ENCODE measurements at regions not wholly inside any gene's neighbourhood (a gene's known extent, or its start where the extent isn't known, plus 50 kb on each side); places are given as distances from the start of the nearest gene placed in this dataset.

DNA sequence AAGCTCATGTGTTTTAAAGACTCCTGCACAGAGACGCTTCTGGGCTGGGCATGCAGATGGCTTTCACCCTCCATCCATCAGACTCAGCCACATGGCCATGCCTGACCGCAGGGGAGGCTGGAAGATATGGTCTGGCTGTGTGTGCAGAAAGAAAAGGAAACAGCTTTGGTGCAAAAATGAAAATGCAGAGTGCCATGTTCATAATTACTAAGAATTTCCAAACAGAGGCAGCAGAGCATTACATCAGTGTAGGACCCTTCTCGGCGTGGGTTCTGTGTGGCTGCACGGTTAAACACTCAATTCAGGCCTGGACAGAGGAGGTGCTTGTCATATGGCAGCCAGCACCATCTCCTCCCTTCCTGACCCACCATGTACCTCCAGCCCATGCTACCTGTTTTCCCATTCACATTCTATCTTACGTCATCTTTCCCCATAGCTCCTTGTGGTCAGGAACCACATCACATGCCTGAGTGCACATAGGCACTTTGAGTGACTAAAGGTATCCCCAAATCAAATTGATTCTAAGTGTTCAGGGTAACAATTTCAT lies 200.3 kb upstream of the ID2 start:
- Histone ChIP-seq H3K79me1 (ENCODE audit: insufficient read depth, low read depth, low read length, poor library complexity, severe bottlenecking) (no peaks in the 10 kb centered on the region), H4K91ac (ENCODE audit: insufficient read length, low read depth, low read length) (no peak overlapping the region), H3K18ac (ENCODE audit: insufficient read length, low read depth, low read length) (no peak overlapping the region), H4K5ac (ENCODE audit: insufficient read length, low read depth, low read length) (no peak overlapping the region), H2BK15ac (ENCODE audit: low read depth, low read length) (no peak overlapping the region), H3K9ac (ENCODE audit: extremely low read depth, insufficient read length, low read length) (no peak overlapping the region), H3K23me2 (ENCODE audit: insufficient read length, low read depth, low read length, poor library complexity, severe bottlenecking) (no peaks in the 10 kb centered on the region), H2AK5ac (ENCODE audit: insufficient read length, low read length) (no peak overlapping the region), H3K4me1 (ENCODE audit: insufficient read depth, low read length) (no peaks in the 10 kb centered on the region), H2BK120ac (ENCODE audit: low read depth, low read length, poor library complexity, severe bottlenecking) (no peak overlapping the region), H3K4me2 (ENCODE audit: insufficient read depth, insufficient read length, low read length) (no peak overlapping the region), H2BK5ac (ENCODE audit: insufficient read length, low read length) (no peak overlapping the region), H3T11ph (ENCODE audit: low read length) (no peak overlapping the region), H3K27me3 (ENCODE audit: insufficient read depth, low read length) (no peaks in the 10 kb centered on the region), H3K23ac (ENCODE audit: insufficient read length, low read depth, low read length) (no peak overlapping the region), H2BK20ac (ENCODE audit: low read depth, low read length, poor library complexity, severe bottlenecking) (no peak overlapping the region), H4K20me1 (ENCODE audit: control insufficient read depth, insufficient read depth, insufficient read length) (no peaks in the 10 kb centered on the region), H3K14ac (ENCODE audit: insufficient read depth, low read length) (no peak overlapping the region), H3K27ac (ENCODE audit: insufficient read length, low read depth, low read length) (no peak overlapping the region), H3K79me2 (ENCODE audit: insufficient read depth, low read length) (no peaks in the 10 kb centered on the region), H3K4ac (ENCODE audit: low read depth, low read length) (no peak overlapping the region), H3K56ac (ENCODE audit: insufficient read length, low read depth, low read length) (no peak overlapping the region), H2AFZ (ENCODE audit: low read length) (no peak overlapping the region), H4K8ac (replicated peaks; ENCODE audit: insufficient read length, low read depth, low read length) (no peak overlapping the region), H3K9me3 (ENCODE audit: control insufficient read depth, low read depth, low read length) (no peaks in the 10 kb centered on the region), H2BK12ac (ENCODE audit: insufficient read length, low read depth, low read length) (no peak overlapping the region)
- TF ChIP-seq, protein P1, sequence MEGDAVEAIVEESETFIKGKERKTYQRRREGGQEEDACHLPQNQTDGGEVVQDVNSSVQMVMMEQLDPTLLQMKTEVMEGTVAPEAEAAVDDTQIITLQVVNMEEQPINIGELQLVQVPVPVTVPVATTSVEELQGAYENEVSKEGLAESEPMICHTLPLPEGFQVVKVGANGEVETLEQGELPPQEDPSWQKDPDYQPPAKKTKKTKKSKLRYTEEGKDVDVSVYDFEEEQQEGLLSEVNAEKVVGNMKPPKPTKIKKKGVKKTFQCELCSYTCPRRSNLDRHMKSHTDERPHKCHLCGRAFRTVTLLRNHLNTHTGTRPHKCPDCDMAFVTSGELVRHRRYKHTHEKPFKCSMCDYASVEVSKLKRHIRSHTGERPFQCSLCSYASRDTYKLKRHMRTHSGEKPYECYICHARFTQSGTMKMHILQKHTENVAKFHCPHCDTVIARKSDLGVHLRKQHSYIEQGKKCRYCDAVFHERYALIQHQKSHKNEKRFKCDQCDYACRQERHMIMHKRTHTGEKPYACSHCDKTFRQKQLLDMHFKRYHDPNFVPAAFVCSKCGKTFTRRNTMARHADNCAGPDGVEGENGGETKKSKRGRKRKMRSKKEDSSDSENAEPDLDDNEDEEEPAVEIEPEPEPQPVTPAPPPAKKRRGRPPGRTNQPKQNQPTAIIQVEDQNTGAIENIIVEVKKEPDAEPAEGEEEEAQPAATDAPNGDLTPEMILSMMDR (conservative IDR thresholded peaks at IDR 0.05) = no peak
- no CpG with 5 or more reads among the region's 6 CpGs for WGBS (ENCODE audit: extremely low coverage, insufficient read length, low lambda C conversion rate)
- DNase-seq = no peak
- peaks cover 2 to 3% of the 10 kb centered on the region in 2 experiments; a peak in 2 of 4 replicates for H3K4me1 Mint-ChIP-seq
- H3K27ac Mint-ChIP-seq = no peak overlapping the region
- no peaks in the 10 kb centered on the region for H3K9me3 Mint-ChIP-seq
- H3K36me3 Mint-ChIP-seq (ENCODE audit: insufficient read depth in 1 of 3, low read depth in 3 of 3) = no peaks in the 10 kb centered on the region; a peak in 1 of 7 replicates
- no peak overlapping the region for H3K4me3 Mint-ChIP-seq
- H3K27me3 Mint-ChIP-seq (ENCODE audit: low read depth) = peaks cover 1% of the 10 kb centered on the region; the same call in 1 of the 2 replicates

Measured in H9 (cell line).